Renal cortex interstitium (tissue), 11 donors: ENCODE measurements at regions not wholly inside any gene's neighbourhood (a gene's known extent, or its start where the extent isn't known, plus 50 kb on each side); places are given as distances from the start of the nearest gene placed in this dataset.

Experiments
- DNase-seq, 11 donors: peaks; one replicate each; pipeline ENCODE4 v3.0.0-alpha.2; 2013; ENCODE audit warnings: low read depth in 9 of 11, low spot score in 4 of 11; ENCODE audit errors: extremely low read depth in 1 of 11

DNA sequence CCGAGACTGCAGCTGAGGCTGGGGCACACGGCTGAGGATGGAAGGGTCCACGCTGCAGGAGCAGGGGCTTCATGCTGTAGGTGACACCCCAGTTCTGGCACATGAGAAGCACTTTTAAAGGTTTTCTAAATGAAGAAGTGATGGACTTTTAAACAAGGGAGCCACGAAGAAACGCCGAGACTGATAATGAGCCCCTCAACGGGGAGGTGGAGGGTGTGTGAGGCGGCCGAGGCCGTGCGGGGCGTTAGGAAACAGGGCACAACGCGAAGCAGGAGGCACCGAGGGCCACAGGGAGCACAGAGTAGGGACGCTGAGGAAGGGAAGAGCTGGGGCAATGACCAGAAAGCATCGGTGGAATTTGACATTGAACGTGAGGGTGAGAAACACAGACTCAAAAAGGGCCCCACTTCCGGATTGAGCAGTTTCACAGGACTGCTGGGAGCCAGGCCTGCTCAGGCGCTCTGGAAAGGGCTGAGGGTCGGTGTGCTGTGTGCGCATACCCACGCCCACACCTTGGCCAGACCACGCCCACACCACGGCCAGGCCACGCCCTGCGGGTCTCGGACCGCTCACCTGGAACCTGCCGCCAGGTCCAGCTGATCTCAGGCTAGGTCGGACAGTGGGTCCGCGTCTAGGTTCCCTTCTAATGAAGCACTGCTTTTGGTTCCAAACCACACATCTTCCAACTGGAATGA is 115.7 kb downstream of the GYPC start:
- DNase-seq: no peak

DNA sequence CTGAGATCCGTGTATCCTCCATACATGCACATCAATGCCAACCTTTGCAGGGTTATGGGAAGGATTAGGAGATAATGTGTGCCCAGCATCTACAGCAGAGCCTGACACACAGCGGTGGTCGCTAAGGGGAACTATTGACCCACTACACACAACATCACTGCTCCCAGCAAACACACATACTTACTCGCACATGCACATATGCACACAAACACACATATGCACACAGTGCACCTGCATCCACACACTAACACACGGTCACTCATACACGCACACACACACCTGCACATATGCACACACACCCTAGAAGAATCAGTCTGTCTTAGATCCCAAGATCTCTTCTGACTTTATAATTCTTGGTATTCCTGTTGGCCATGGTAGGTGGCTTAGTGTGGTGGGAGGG is 118.3 kb downstream of the GYPC start:
- DNase-seq: no peak

GRCh38 chr2:126774761-126775160 is 118.8 kb downstream of the GYPC start:
- DNase-seq: no peak

DNA sequence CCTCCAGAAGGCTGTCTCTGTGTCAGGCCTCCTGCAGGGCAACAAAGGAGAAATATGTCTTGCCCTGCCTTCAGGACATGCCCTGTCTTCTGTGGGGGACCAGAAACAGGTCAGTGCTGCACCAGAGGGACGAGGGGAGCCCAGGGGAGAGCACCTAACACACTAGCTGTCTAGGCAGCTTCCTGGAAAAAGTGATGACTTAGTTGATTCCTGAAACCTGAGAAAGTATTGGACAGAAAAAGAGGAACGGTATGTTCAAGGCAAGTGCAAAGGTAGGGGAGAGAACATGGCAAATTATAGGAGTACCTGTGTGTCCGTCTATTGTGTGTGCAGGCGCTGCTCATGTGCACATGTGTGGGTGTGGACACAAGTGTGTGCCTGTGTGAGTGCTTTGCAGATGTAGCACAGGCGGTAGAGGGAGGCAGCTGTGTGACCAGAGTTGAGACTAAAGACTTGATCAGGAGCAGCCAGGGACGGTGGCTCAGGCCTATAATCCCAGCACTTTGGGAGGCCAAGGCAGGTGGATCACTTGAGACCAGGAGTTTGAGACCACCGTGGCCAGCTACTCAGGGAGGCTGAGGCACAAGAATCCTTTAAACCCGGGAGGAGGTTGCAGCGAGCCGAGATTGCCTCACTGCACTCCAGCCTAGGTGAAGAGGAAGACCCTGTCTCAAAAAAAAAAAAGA is 119.5 kb downstream of the GYPC start:
- DNase-seq: no peak

- no peak for DNase-seq
These were observed 120.3 kb downstream of the GYPC start for GRCh38 chr2:126776255-126776654.

- DNase-seq: peak; percentile 47 to 73 (median 65)
These were observed 121.0 kb downstream of the GYPC start for GRCh38 chr2:126776692-126777619.

- DNase-seq: no peak
These were observed 121.1 kb upstream of the TEX51 start for GRCh38 chr2:126777620-126777978.

- no peak for DNase-seq
These were observed 119.9 kb upstream of the TEX51 start for GRCh38 chr2:126778561-126779501.

DNA sequence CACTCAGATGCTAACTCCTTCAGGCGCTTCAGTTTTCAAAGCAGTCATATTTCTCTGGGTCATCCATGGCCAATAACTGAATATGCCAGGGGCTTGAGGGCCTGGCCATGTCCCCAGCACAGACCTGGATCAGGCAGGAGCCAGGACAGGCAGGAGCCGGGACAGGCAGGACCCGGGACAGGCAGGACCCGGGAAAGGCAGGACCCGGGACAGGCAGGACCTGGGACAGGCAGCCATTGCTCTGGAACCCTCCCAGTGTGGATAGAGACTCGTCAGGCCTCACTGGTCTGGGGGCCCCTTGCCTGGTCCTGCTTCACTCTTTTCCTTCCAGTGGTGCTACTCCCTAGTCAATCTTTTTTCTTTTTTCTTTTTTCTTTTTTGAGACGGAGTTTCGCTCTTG is 117.5 kb upstream of the TEX51 start:
- no peak for DNase-seq

DNA sequence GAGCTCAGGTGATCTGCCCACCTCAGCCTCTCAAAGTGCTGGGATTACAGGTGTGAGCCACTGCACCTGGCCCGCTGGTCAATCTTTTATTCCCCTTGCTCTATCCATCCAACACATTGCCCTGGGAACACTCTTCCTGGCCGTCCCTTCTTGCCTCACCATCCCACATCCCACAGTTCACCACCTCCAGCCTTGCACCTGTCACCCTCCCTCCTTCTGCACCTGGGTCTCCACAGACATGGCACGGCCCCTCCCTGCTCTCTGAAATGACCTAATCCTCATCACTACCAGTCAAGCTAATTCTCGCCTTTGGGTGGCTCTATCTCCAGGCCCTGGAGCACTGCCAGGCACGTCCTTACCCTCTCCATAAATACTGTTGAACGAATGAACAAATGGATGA is 116.9 kb upstream of the TEX51 start:
- DNase-seq: no peak

GRCh38 chr2:126782648-126783047 is 116.0 kb upstream of the TEX51 start:
- no peak for DNase-seq

DNA sequence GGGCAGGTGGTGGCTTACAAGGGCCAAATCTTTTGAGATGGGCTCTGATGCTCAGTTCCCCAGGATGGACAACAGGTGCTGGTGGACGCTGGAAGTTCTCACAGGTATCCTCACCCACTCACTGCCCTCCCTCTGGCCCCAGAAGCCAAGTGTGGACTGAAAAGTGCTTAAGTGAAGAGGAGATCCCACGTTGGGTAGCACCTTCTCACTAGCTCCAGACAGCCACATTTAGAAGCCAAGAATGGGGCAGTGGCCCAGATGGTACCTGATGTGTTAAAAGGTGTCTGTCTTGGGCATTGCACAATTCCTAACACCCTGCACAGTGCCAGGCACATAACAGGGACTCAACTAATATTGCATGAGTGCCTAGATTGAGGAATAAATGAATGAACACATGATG is 115.3 kb upstream of the TEX51 start:
- no peak for DNase-seq

- DNase-seq: no peak
These were observed 114.6 kb upstream of the TEX51 start for GRCh38 chr2:126784045-126784444.

DNA sequence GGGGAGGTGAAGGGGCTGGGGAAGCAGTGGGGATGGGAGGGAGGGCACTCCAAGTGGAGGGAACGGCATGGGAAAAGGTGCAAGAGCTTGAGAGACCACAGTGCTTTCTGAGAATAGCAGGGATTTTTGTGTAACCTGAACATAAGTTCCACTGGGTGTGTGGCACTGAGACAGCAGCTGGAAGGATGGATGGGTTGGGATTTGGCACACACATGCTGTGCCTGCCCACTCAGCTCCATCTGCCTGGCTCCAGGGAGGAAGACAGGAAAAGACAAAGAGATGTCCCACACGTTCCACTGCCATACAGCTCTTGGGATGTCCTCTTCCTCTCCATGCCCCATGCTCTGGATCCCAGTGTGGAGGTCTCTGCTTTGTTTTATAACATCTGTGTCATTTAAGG is 114.1 kb upstream of the TEX51 start:
- DNase-seq: no peak

DNA sequence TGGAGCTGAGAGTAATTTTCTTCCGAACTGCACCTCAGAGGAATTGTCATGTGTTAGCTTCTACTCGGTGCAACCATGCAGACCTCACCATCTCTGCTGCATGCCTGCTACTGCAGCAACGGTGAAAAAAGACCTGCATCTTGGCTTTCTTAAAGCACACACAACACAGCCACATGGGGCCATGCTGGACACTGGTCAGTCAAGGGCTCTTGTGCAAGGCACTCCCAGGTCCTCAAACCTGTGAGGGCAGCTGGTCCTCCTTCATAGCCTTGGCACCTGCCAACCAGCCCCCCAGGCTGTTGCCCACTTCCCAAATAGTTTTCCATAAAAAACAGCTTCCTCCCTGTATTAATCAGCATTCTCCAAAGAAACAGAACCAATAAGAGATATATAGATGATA is 113.5 kb upstream of the TEX51 start:
- DNase-seq: no peak

DNA sequence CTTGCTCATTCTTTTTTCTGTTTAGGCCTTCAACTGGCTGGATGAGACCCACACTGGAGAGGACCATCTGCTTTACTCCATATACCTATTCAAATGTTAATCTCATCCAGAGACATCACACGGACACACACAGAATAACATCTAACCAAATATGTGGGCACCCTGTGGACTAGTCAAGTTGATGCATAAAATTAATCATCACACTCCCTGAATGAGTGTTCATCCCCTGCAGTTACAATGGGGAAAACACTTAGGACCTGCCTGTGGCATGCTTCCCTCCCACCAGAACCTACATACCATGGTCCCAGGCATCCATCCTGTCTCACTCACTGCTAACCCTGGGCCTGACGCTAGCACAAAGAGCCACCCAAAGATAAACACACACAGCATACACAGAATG is 112.8 kb upstream of the TEX51 start:
- DNase-seq: no peak

- no peak for DNase-seq
These were observed 111.9 kb upstream of the TEX51 start for GRCh38 chr2:126786765-126787164.

- DNase-seq: no peak
These were observed 111.4 kb upstream of the TEX51 start for GRCh38 chr2:126787289-126787688.

- no peak for DNase-seq
These were observed 110.6 kb upstream of the TEX51 start for GRCh38 chr2:126788113-126788512.
